ENCODE measurements at regions not wholly inside any gene's neighbourhood (a gene's known extent, or its start where the extent isn't known, plus 50 kb on each side); places are given as distances from the start of the nearest gene placed in this dataset.
"Not testable (repeated sequence)": the region's sequence is repeated elsewhere in the genome, so short reads cannot be mapped to it uniquely, and the experiment has no call there.

DNA sequence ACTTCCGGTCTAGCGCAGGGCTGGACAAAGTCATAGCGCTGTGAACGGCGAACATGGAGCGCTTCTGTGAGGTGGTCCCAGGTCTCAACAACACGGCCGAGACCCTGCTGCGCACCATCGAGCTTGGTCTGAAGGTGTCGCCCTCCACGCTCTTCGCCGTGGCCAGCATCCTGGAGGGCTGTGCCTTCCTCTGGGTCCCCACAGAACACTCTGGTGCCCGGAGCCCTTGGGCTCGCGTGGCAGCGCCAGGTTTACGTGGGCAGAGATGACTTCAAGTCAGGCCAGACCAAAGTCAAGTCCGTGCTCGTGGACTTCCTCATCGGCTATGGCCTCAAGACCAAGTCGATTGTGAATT, 128.6 kb downstream of the ANAPC4 start:
- DNase-seq = no peak
- WGBS, 2 experiments (ENCODE audit: low coverage in 1 of 2, low lambda C conversion rate in 2 of 2, missing lambda C conversion rate in 2 of 2) = 88 to 93% methylated on average over 19 to 23 of the region's 23 CpGs
- no peak overlapping the region for H3K4me2 ChIP-seq (ENCODE audit: unreplicated experiment)
- H3F3A ChIP-seq (ENCODE audit: insufficient read depth) = no peaks in the 10 kb centered on the region
- in situ Hi-C loops (cut with MboI) = no loop called here
- 0 out of 2 replicates have a peak, but pooled peaks cover 7% of the 10 kb centered on the region for H3K27me3 ChIP-seq (replicated peaks; ENCODE audit: insufficient read depth)
- H3K4me3 ChIP-seq = no peak overlapping the region
- H2AFZ ChIP-seq = no peak overlapping the region
- TF ChIP-seq EZH2 (IDR thresholded peaks at IDR 0.05; ENCODE audit: insufficient read depth, poor library complexity, severe bottlenecking) = no peak
- no peak for TF ChIP-seq EZH2phosphoT487 (IDR thresholded peaks at IDR 0.05; ENCODE audit: insufficient read depth, low read depth)
- no peaks in the 10 kb centered on the region for H3K36me3 ChIP-seq (ENCODE audit: low read depth)
- no peaks in the 10 kb centered on the region; the same call in 1 of the 2 replicates for H3K4me1 ChIP-seq (ENCODE audit: insufficient read depth)
- H4K20me1 ChIP-seq (ENCODE audit: insufficient read depth) = no peaks in the 10 kb centered on the region
- H3K9me3 ChIP-seq (ENCODE audit: low read depth) = no peaks in the 10 kb centered on the region
- no peaks in the 10 kb centered on the region for H3K79me2 ChIP-seq (ENCODE audit: insufficient read depth)
- no peak overlapping the region for H3K9ac ChIP-seq
- no peaks in the 10 kb centered on the region for H3K9me2 ChIP-seq (ENCODE audit: insufficient read depth)
- no peak overlapping the region for H3K27ac ChIP-seq

DNA sequence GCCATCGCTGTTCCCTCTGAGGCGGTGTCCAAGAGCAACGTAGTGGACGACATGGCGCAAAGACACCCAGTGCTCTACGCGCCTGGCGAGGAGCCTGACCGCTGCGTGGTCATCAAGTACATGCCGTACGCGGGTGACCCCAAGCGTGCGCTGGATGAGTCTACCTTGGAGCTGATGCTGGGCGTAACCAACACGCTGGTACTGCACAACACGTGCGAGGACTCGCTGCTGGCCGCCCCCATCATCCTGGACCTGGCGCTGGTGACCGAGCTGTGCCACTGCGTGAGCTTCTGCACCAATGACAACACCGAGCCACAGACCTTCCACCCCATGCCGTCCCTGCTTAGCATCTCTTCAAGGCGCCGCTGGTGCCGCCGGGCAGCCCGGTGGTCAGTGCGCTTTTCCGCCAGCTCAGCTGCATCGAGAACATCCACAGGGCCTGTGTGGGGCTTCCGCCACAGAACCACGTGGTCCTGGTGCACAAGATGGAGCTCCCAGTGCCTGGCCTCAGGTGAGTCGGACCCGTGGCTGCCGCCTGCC, 129.0 kb downstream of the ANAPC4 start:
- Histone ChIP-seq H3K36me3 (ENCODE audit: low read depth) (no peaks in the 10 kb centered on the region), H2AFZ (no peak overlapping the region), H3K4me2 (ENCODE audit: unreplicated experiment) (no peak overlapping the region), H3K9me2 (ENCODE audit: insufficient read depth) (no peaks in the 10 kb centered on the region), H3K4me3 (no peak overlapping the region), H3K27ac (no peak overlapping the region), H3F3A (ENCODE audit: insufficient read depth) (no peaks in the 10 kb centered on the region), H3K4me1 (ENCODE audit: insufficient read depth) (no peaks in the 10 kb centered on the region; the same call in 1 of the 2 replicates), H4K20me1 (ENCODE audit: insufficient read depth) (no peaks in the 10 kb centered on the region), H3K27me3 (replicated peaks; ENCODE audit: insufficient read depth) (0 out of 2 replicates have a peak, but pooled peaks cover 7% of the 10 kb centered on the region), H3K79me2 (ENCODE audit: insufficient read depth) (no peaks in the 10 kb centered on the region), H3K9ac (no peak overlapping the region), H3K9me3 (ENCODE audit: low read depth) (no peaks in the 10 kb centered on the region)
- no peak for TF ChIP-seq EZH2 (IDR thresholded peaks at IDR 0.05; ENCODE audit: insufficient read depth, poor library complexity, severe bottlenecking)
- no peak for TF ChIP-seq EZH2phosphoT487 (IDR thresholded peaks at IDR 0.05; ENCODE audit: insufficient read depth, low read depth)
- DNase-seq = no peak
- 93% methylated on average over 34 to 39 of the region's 39 CpGs for WGBS, 2 experiments (ENCODE audit: low coverage in 1 of 2, low lambda C conversion rate in 2 of 2, missing lambda C conversion rate in 2 of 2)
- in situ Hi-C loops (cut with MboI) = no loop called here

DNA sequence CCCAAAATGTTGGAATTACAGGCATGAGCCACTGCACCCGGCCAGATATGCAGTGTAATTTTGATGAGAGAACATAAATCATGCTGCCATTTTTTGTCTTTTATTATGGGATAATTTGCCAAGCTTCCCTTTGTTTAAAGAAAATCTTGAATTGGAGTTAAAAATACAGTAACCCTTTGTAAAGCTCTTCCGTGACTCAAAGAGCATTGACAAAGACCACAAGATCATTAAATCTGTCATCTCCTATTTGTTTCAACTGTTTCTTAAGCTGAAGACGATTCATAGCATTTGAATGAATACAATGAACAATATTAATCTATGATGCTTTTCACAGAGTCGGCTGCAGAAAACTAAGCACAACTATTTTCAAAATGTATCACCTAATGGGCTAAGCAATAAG, 132.6 kb downstream of the ANAPC4 start:
- Histone ChIP-seq H3K36me3 (ENCODE audit: low read depth) (no peaks in the 10 kb centered on the region), H3K9ac (no peak overlapping the region), H3K4me2 (ENCODE audit: unreplicated experiment) (no peak overlapping the region), H3K9me3 (ENCODE audit: low read depth) (no peaks in the 10 kb centered on the region), H3F3A (ENCODE audit: insufficient read depth) (no peaks in the 10 kb centered on the region), H3K9me2 (ENCODE audit: insufficient read depth) (no peaks in the 10 kb centered on the region), H3K79me2 (ENCODE audit: insufficient read depth) (no peaks in the 10 kb centered on the region), H3K27me3 (replicated peaks; ENCODE audit: insufficient read depth) (0 out of 2 replicates have a peak, but pooled peaks cover 7% of the 10 kb centered on the region), H3K4me3 (no peak overlapping the region), H3K4me1 (ENCODE audit: insufficient read depth) (no peaks in the 10 kb centered on the region; the same call in 1 of the 2 replicates), H4K20me1 (ENCODE audit: insufficient read depth) (no peaks in the 10 kb centered on the region), H2AFZ (no peak overlapping the region), H3K27ac (no peak overlapping the region)
- no peak for TF ChIP-seq EZH2phosphoT487 (IDR thresholded peaks at IDR 0.05; ENCODE audit: insufficient read depth, low read depth)
- peak; percentile 10 for DNase-seq
- in situ Hi-C loops (cut with MboI) = no loop called here
- 0 to 4% methylated on average over 4 of the region's 4 CpGs for WGBS, 2 experiments (ENCODE audit: low coverage in 1 of 2, low lambda C conversion rate in 2 of 2, missing lambda C conversion rate in 2 of 2)

DNA sequence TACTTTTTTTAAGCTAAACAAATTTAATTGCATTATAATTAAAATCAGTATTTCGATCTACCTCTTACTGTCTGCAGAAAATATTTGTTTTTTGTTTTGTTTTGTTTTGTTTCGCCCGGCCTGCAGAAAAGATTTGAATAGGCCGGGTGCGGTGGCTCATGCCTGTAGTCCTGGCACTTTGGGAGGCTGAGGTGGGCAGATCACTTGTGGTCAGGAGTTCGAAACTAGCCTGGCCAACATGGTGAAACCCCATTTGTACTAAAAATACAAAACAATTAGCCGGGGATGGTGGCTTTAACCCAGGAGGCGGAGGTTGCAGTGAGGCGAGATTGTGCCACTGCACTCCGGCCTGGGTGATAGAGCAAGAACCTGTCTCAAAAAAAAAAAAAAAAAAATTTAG, 134.8 kb downstream of the ANAPC4 start:
- H3K4me1 ChIP-seq (ENCODE audit: insufficient read depth); in situ Hi-C loops (cut with MboI); DNase-seq; H2AFZ ChIP-seq; H3F3A ChIP-seq (ENCODE audit: insufficient read depth); H3K9ac ChIP-seq; H4K20me1 ChIP-seq (ENCODE audit: insufficient read depth); H3K79me2 ChIP-seq (ENCODE audit: insufficient read depth); H3K9me2 ChIP-seq (ENCODE audit: insufficient read depth); H3K9me3 ChIP-seq (ENCODE audit: low read depth); H3K4me2 ChIP-seq (ENCODE audit: unreplicated experiment); H3K36me3 ChIP-seq (ENCODE audit: low read depth); H3K27ac ChIP-seq; H3K4me3 ChIP-seq: not testable (repeated sequence)
- H3K27me3 ChIP-seq (replicated peaks; ENCODE audit: insufficient read depth) = peaks cover 13% of the 10 kb centered on the region
- 79 to 85% methylated on average over 10 of the region's 10 CpGs for WGBS, 2 experiments (ENCODE audit: low coverage in 1 of 2, low lambda C conversion rate in 2 of 2, missing lambda C conversion rate in 2 of 2)

DNA sequence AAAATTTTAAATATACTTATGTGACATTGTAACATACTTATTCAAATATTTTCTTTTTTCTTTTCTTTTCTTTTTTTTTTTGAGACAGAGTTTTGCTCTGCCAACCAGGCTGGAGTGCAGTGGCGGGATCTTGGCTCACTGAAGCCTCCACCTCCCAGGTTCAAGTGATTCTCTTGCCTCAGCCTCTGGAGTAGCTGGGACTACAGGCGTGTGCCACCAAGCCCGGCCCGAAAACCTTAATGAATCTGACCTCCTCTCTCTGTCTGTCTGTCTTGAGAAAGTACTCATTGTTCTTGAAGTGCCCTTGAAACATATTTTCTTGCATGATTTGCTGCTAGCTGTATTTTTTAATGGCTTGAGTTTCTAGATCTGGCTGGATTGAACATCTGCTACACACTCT, 136.8 kb downstream of the ANAPC4 start:
- Histone ChIP-seq H3K9me3 (ENCODE audit: low read depth) (no peaks in the 10 kb centered on the region), H3K36me3 (ENCODE audit: low read depth) (no peaks in the 10 kb centered on the region), H4K20me1 (ENCODE audit: insufficient read depth) (no peaks in the 10 kb centered on the region), H3K27ac (no peak overlapping the region), H3F3A (ENCODE audit: insufficient read depth) (no peaks in the 10 kb centered on the region), H3K79me2 (ENCODE audit: insufficient read depth) (no peaks in the 10 kb centered on the region), H3K4me3 (no peak overlapping the region), H3K9ac (no peak overlapping the region), H3K4me2 (ENCODE audit: unreplicated experiment) (no peak overlapping the region), H3K4me1 (ENCODE audit: insufficient read depth) (no peaks in the 10 kb centered on the region; the same call in 1 of the 2 replicates), H2AFZ (no peak overlapping the region), H3K9me2 (ENCODE audit: insufficient read depth) (no peaks in the 10 kb centered on the region), H3K27me3 (replicated peaks; ENCODE audit: insufficient read depth) (peaks cover 22% of the 10 kb centered on the region)
- no peak for DNase-seq
- WGBS, 2 experiments (ENCODE audit: low coverage in 1 of 2, low lambda C conversion rate in 2 of 2, missing lambda C conversion rate in 2 of 2) = 77 to 80% methylated on average over 4 of the region's 4 CpGs
- in situ Hi-C loops (cut with MboI) = no loop called here
- TF ChIP-seq EZH2 (IDR thresholded peaks at IDR 0.05; ENCODE audit: insufficient read depth, poor library complexity, severe bottlenecking) = no peak

Measured in GM23248 (cell line).